ENCODE measurements at regions not wholly inside any gene's neighbourhood (a gene's known extent, or its start where the extent isn't known, plus 50 kb on each side); places are given as distances from the start of the nearest gene placed in this dataset.

GRCh38 chr11:26276798-26277424 is 55.0 kb upstream of the ANO3 start:
- no peak overlapping the region for H3K27ac ChIP-seq (ENCODE audit: low read length)

GRCh38 chr11:26278354-26278753 is 53.6 kb upstream of the ANO3 start:
- H4K20me1 ChIP-seq (ENCODE audit: insufficient read depth, low read length) = no peaks in the 10 kb centered on the region
- no peaks in the 10 kb centered on the region for H3K79me2 ChIP-seq (ENCODE audit: low read length)
- H3K27me3 ChIP-seq (ENCODE audit: low read depth, low read length) = peaks cover 5% of the 10 kb centered on the region; the same call in 1 of the 2 replicates
- H3K4me2 ChIP-seq (ENCODE audit: low read length) = no peak overlapping the region
- no peak overlapping the region for H3K27ac ChIP-seq (ENCODE audit: low read length)
- no peaks in the 10 kb centered on the region for H3K4me1 ChIP-seq (ENCODE audit: low read length)
- no peak overlapping the region for H2AFZ ChIP-seq (ENCODE audit: low read depth, low read length)
- no peak for TF ChIP-seq EZH2phosphoT487 (IDR thresholded peaks at IDR 0.05; ENCODE audit: low read depth)
- TF ChIP-seq, protein P1, sequence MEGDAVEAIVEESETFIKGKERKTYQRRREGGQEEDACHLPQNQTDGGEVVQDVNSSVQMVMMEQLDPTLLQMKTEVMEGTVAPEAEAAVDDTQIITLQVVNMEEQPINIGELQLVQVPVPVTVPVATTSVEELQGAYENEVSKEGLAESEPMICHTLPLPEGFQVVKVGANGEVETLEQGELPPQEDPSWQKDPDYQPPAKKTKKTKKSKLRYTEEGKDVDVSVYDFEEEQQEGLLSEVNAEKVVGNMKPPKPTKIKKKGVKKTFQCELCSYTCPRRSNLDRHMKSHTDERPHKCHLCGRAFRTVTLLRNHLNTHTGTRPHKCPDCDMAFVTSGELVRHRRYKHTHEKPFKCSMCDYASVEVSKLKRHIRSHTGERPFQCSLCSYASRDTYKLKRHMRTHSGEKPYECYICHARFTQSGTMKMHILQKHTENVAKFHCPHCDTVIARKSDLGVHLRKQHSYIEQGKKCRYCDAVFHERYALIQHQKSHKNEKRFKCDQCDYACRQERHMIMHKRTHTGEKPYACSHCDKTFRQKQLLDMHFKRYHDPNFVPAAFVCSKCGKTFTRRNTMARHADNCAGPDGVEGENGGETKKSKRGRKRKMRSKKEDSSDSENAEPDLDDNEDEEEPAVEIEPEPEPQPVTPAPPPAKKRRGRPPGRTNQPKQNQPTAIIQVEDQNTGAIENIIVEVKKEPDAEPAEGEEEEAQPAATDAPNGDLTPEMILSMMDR (IDR thresholded peaks at IDR 0.05; ENCODE audit: low read depth, low read length) = peak; percentile 53
- H3K9me3 ChIP-seq (ENCODE audit: insufficient read depth, low read length) = no peaks in the 10 kb centered on the region
- H3K9ac ChIP-seq (ENCODE audit: low read length) = no peak overlapping the region
- H3K4me3 ChIP-seq (ENCODE audit: low read length) = no peak overlapping the region
- H3K36me3 ChIP-seq (replicated peaks; ENCODE audit: low read depth, low read length) = no peaks in the 10 kb centered on the region

More at GRCh38 chr11:26276798-26277424, 55.0 kb upstream of the ANO3 start:
- Histone ChIP-seq H3K9ac (ENCODE audit: low read length) (no peak overlapping the region), H3K27me3 (ENCODE audit: low read depth, low read length) (peaks cover 5% of the 10 kb centered on the region; the same call in 1 of the 2 replicates), H4K20me1 (ENCODE audit: insufficient read depth, low read length) (no peaks in the 10 kb centered on the region), H3K9me3 (ENCODE audit: insufficient read depth, low read length) (no peaks in the 10 kb centered on the region), H3K36me3 (replicated peaks; ENCODE audit: low read depth, low read length) (no peaks in the 10 kb centered on the region), H3K4me1 (ENCODE audit: low read length) (no peaks in the 10 kb centered on the region), H3K4me2 (ENCODE audit: low read length) (no peak overlapping the region), H3K79me2 (ENCODE audit: low read length) (no peaks in the 10 kb centered on the region), H3K4me3 (ENCODE audit: low read length) (no peak overlapping the region), H2AFZ (ENCODE audit: low read depth, low read length) (no peak overlapping the region)
- TF ChIP-seq, protein P1 (IDR thresholded peaks at IDR 0.05; ENCODE audit: low read depth, low read length) = peak; percentile 92
- no peak for TF ChIP-seq EZH2phosphoT487 (IDR thresholded peaks at IDR 0.05; ENCODE audit: low read depth)
